NT2/D1 (cell line): ENCODE measurements at regions not wholly inside any gene's neighbourhood (a gene's known extent, or its start where the extent isn't known, plus 50 kb on each side); places are given as distances from the start of the nearest gene placed in this dataset.

Experiments used
- SUZ12 ChIP-seq: IDR thresholded peaks from 2 replicates; pipeline ENCODE4 v1.6.1; 2011; ENCODE audit not compliant: insufficient read length, insufficient read depth; ENCODE audit errors: extremely low read depth
- YY1 ChIP-seq: IDR thresholded peaks from 2 replicates; pipeline ENCODE4 v1.6.1; 2011; ENCODE audit not compliant: insufficient read length, insufficient read depth
- ZNF274 ChIP-seq: IDR thresholded peaks from 2 replicates; pipeline ENCODE4 v1.6.1; 2011; ENCODE audit warnings: mild to moderate bottlenecking, low read depth, low read length

DNA sequence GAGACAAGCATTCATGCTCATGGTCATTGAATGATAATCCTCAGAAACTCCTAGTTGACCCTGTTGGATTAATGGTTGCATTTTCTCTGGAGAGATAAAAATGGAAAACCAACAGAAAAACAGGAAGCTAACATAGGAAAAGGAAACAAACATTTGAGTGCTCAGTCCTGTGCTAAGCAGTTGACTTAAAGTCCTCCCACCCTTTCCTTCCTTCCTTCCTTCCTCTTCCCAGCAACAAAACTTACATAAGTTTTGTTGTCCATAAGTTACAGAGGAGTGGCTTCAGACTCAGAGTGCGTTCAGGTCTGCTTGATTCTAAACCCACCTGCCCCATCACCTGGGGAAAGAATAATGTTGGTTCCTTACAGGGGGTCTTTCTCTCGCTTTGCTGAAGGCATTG, 163.8 kb upstream of the RGMA start:
- no peak for TF ChIP-seq YY1
- no peak for TF ChIP-seq SUZ12
- TF ChIP-seq ZNF274 = no peak
